Mesendoderm (in vitro differentiated cells): ENCODE measurements at regions not wholly inside any gene's neighbourhood (a gene's known extent, or its start where the extent isn't known, plus 50 kb on each side); places are given as distances from the start of the nearest gene placed in this dataset.
A peak's percentile ranks its signal among the peaks of the same experiment; 100 is the strongest.

Source experiments
- DNase-seq: peaks from one replicate; pipeline ENCODE4 v3.0.0; 2013
- H2AK5ac ChIP-seq: 2 replicates; pipeline ENCODE4 v1.6.1; 2013; ENCODE audit warnings: low read length, inconsistent platforms
- H2BK120ac ChIP-seq: 2 replicates; pipeline ENCODE4 v1.6.1; 2013; ENCODE audit warnings: low read depth, mild to moderate bottlenecking, low read length, moderate library complexity, mixed read lengths
- H2BK15ac ChIP-seq: replicated peaks from 2 replicates; pipeline ENCODE4 v1.6.1; 2013; ENCODE audit warnings: low read depth, mild to moderate bottlenecking, moderate library complexity
- H2BK5ac ChIP-seq: 2 replicates; pipeline ENCODE4 v1.6.1; 2013; ENCODE audit warnings: low read length, inconsistent platforms
- H3K18ac ChIP-seq: 2 replicates; pipeline ENCODE4 v1.6.1; 2013; ENCODE audit warnings: mild to moderate bottlenecking, low read length, mixed read lengths
- H3K23ac ChIP-seq: one replicate; pipeline ENCODE4 v1.6.1; 2013; ENCODE audit warnings: low read length
- H3K27ac ChIP-seq: 2 replicates; pipeline ENCODE4 v1.5.1; 2013; ENCODE audit warnings: low read depth, mild to moderate bottlenecking, inconsistent platforms, low read length, moderate library complexity
- H3K27me3 ChIP-seq: 2 replicates; pipeline ENCODE4 v1.6.1; 2013; ENCODE audit warnings: low read length, control low read depth, mild to moderate bottlenecking, inconsistent platforms; ENCODE audit not compliant: insufficient read depth, poor library complexity
- H3K36me3 ChIP-seq: 2 replicates; pipeline ENCODE4 v1.6.1; 2013; ENCODE audit warnings: low read length, inconsistent platforms; ENCODE audit not compliant: control insufficient read depth, insufficient read depth
- H3K4ac ChIP-seq: one replicate; pipeline ENCODE4 v1.6.1; 2013; ENCODE audit warnings: low read depth, mild to moderate bottlenecking, low read length, moderate library complexity
- H3K4me1 ChIP-seq: 2 replicates; pipeline ENCODE4 v1.6.1; 2013; ENCODE audit warnings: low read depth, low read length, inconsistent platforms; ENCODE audit not compliant: control insufficient read depth
- H3K4me2 ChIP-seq: 2 replicates; pipeline ENCODE4 v1.6.1; 2013; ENCODE audit warnings: low read length
- H3K4me3 ChIP-seq: 2 replicates; pipeline ENCODE4 v1.5.1; 2013; ENCODE audit warnings: mild to moderate bottlenecking, low read length
- H3K56ac ChIP-seq: one replicate; pipeline ENCODE4 v1.6.1; 2013; ENCODE audit warnings: low read length
- H3K79me1 ChIP-seq: 2 replicates; pipeline ENCODE4 v1.6.1; 2013; ENCODE audit warnings: low read length, inconsistent platforms
- H3K79me2 ChIP-seq: 2 replicates; pipeline ENCODE4 v1.6.1; 2013; ENCODE audit warnings: mild to moderate bottlenecking, low read length; ENCODE audit not compliant: control insufficient read depth, insufficient read depth
- H3K9ac ChIP-seq: 2 replicates; pipeline ENCODE4 v1.6.1; 2013; ENCODE audit warnings: low read length, inconsistent platforms
- H4K5ac ChIP-seq: one replicate; pipeline ENCODE4 v1.6.1; 2013; ENCODE audit warnings: low read length
- H4K8ac ChIP-seq: one replicate; pipeline ENCODE4 v1.6.1; 2013; ENCODE audit warnings: low read depth, mild to moderate bottlenecking, control low read depth, low read length, moderate library complexity
- WGBS: extraction: QIAGEN DNeasy Blood & Tissue Kit; methylation state at CpG from one replicate; pipeline ENCODE4 v1.1.7; 2013; ENCODE audit warnings: low lambda C conversion rate, missing lambda C conversion rate; ENCODE audit not compliant: insufficient coverage; ENCODE audit errors: extremely low coverage; 5-methylcytosine and 5-hydroxymethylcytosine counted together

GRCh38 chr21:28794371-28794851 is 198.3 kb downstream of the LTN1 start:
- no peak overlapping the region for H2AK5ac ChIP-seq
- no peaks in the 10 kb centered on the region for H3K79me1 ChIP-seq
- DNase-seq: no peak
- no peak overlapping the region for H3K18ac ChIP-seq
- no peak overlapping the region for H4K5ac ChIP-seq
- WGBS: no CpG with 5 or more reads among the region's 2 CpGs
- H3K79me2 ChIP-seq: no peaks in the 10 kb centered on the region
- H3K27ac ChIP-seq: no peak overlapping the region
- H3K4me1 ChIP-seq: no peaks in the 10 kb centered on the region
- no peaks in the 10 kb centered on the region for H3K27me3 ChIP-seq
- no peak overlapping the region for H2BK15ac ChIP-seq
- no peak overlapping the region for H3K4ac ChIP-seq
- H3K4me2 ChIP-seq: no peak overlapping the region
- no peaks in the 10 kb centered on the region for H3K36me3 ChIP-seq
- no peak overlapping the region for H3K9ac ChIP-seq
- H3K4me3 ChIP-seq: no peak overlapping the region
- no peak overlapping the region for H3K56ac ChIP-seq
- H2BK5ac ChIP-seq: no peak overlapping the region
- H3K23ac ChIP-seq: no peak overlapping the region
- H2BK120ac ChIP-seq: no peak overlapping the region
- H4K8ac ChIP-seq: no peak overlapping the region

GRCh38 chr21:28793043-28793442 is 199.6 kb downstream of the LTN1 start:
- no peaks in the 10 kb centered on the region for H3K4me1 ChIP-seq
- no peak overlapping the region for H3K23ac ChIP-seq
- H2BK5ac ChIP-seq: no peak overlapping the region
- no peak overlapping the region for H4K8ac ChIP-seq
- no peak overlapping the region for H3K56ac ChIP-seq
- H3K18ac ChIP-seq: no peak overlapping the region
- H3K4me3 ChIP-seq: no peak overlapping the region
- no peak overlapping the region for H2BK120ac ChIP-seq
- H3K79me2 ChIP-seq: no peaks in the 10 kb centered on the region
- H4K5ac ChIP-seq: no peak overlapping the region
- no peak overlapping the region for H3K27ac ChIP-seq
- H3K79me1 ChIP-seq: no peaks in the 10 kb centered on the region
- no peak overlapping the region for H3K4ac ChIP-seq
- WGBS: no CpG with 5 or more reads among the region's 2 CpGs
- no peaks in the 10 kb centered on the region for H3K36me3 ChIP-seq
- H3K27me3 ChIP-seq: no peaks in the 10 kb centered on the region
- H3K4me2 ChIP-seq: no peak overlapping the region
- no peak overlapping the region for H3K9ac ChIP-seq
- DNase-seq: peak; percentile 45
- H2AK5ac ChIP-seq: no peak overlapping the region
- no peak overlapping the region for H2BK15ac ChIP-seq

GRCh38 chr21:28791595-28792282 is 200.9 kb downstream of the LTN1 start:
- no peak overlapping the region for H2BK120ac ChIP-seq
- WGBS: no CpG with 5 or more reads among the region's 4 CpGs
- H3K23ac ChIP-seq: no peak overlapping the region
- H3K27ac ChIP-seq: no peak overlapping the region
- no peak overlapping the region for H4K5ac ChIP-seq
- H2AK5ac ChIP-seq: no peak overlapping the region
- H3K4me1 ChIP-seq: no peaks in the 10 kb centered on the region
- H3K4ac ChIP-seq: no peak overlapping the region
- H4K8ac ChIP-seq: no peak overlapping the region
- no peak overlapping the region for H3K4me2 ChIP-seq
- H3K4me3 ChIP-seq: no peak overlapping the region
- no peaks in the 10 kb centered on the region for H3K27me3 ChIP-seq
- H3K79me2 ChIP-seq: no peaks in the 10 kb centered on the region
- no peak overlapping the region for H3K56ac ChIP-seq
- no peaks in the 10 kb centered on the region for H3K36me3 ChIP-seq
- H3K9ac ChIP-seq: no peak overlapping the region
- H2BK5ac ChIP-seq: no peak overlapping the region
- no peak overlapping the region for H3K18ac ChIP-seq
- H2BK15ac ChIP-seq: no peak overlapping the region
- peak; percentile 5 for DNase-seq
- H3K79me1 ChIP-seq: no peaks in the 10 kb centered on the region

GRCh38 chr21:28790335-28790734 is 202.3 kb downstream of the LTN1 start:
- no peak overlapping the region for H4K5ac ChIP-seq
- H2BK5ac ChIP-seq: no peak overlapping the region
- H3K27me3 ChIP-seq: no peaks in the 10 kb centered on the region
- H3K4ac ChIP-seq: no peak overlapping the region
- no peak overlapping the region for H3K23ac ChIP-seq
- H4K8ac ChIP-seq: no peak overlapping the region
- H2BK15ac ChIP-seq: no peak overlapping the region
- H3K9ac ChIP-seq: no peak overlapping the region
- H3K27ac ChIP-seq: no peak overlapping the region
- no peak overlapping the region for H2BK120ac ChIP-seq
- H3K4me1 ChIP-seq: no peaks in the 10 kb centered on the region
- WGBS: no CpG with 5 or more reads among the region's 3 CpGs
- no peak overlapping the region for H3K4me3 ChIP-seq
- no peak overlapping the region for H3K4me2 ChIP-seq
- no peak overlapping the region for H2AK5ac ChIP-seq
- no peaks in the 10 kb centered on the region for H3K79me2 ChIP-seq
- no peak overlapping the region for H3K56ac ChIP-seq
- no peaks in the 10 kb centered on the region for H3K79me1 ChIP-seq
- peak; percentile 4 for DNase-seq
- no peak overlapping the region for H3K18ac ChIP-seq
- no peaks in the 10 kb centered on the region for H3K36me3 ChIP-seq

GRCh38 chr21:28789523-28789922 is 203.2 kb downstream of the LTN1 start:
- no peak overlapping the region for H2BK120ac ChIP-seq
- H3K18ac ChIP-seq: no peak overlapping the region
- H3K23ac ChIP-seq: no peak overlapping the region
- no peaks in the 10 kb centered on the region for H3K79me2 ChIP-seq
- H3K9ac ChIP-seq: no peak overlapping the region
- no peaks in the 10 kb centered on the region for H3K79me1 ChIP-seq
- H4K5ac ChIP-seq: no peak overlapping the region
- no CpG with 5 or more reads among the region's 3 CpGs for WGBS
- H3K4me1 ChIP-seq: no peaks in the 10 kb centered on the region
- DNase-seq: no peak
- no peak overlapping the region for H3K4me3 ChIP-seq
- no peak overlapping the region for H2BK15ac ChIP-seq
- H3K36me3 ChIP-seq: no peaks in the 10 kb centered on the region
- H3K4me2 ChIP-seq: no peak overlapping the region
- H2AK5ac ChIP-seq: no peak overlapping the region
- H3K4ac ChIP-seq: no peak overlapping the region
- H3K27me3 ChIP-seq: no peaks in the 10 kb centered on the region
- no peak overlapping the region for H3K56ac ChIP-seq
- no peak overlapping the region for H3K27ac ChIP-seq
- H4K8ac ChIP-seq: no peak overlapping the region
- no peak overlapping the region for H2BK5ac ChIP-seq

- Histone ChIP-seq H3K4me2 (no peak overlapping the region), H4K8ac (no peak overlapping the region), H2BK5ac (no peak overlapping the region), H3K27ac (no peak overlapping the region), H4K5ac (no peak overlapping the region), H2BK15ac (no peak overlapping the region), H2AK5ac (no peak overlapping the region), H3K4me1 (no peaks in the 10 kb centered on the region), H3K23ac (no peak overlapping the region), H3K79me2 (no peaks in the 10 kb centered on the region), H3K4me3 (no peak overlapping the region), H2BK120ac (no peak overlapping the region), H3K4ac (no peak overlapping the region), H3K36me3 (no peaks in the 10 kb centered on the region), H3K56ac (no peak overlapping the region), H3K9ac (no peak overlapping the region), H3K18ac (no peak overlapping the region), H3K27me3 (no peaks in the 10 kb centered on the region), H3K79me1 (no peaks in the 10 kb centered on the region)
- no peak for DNase-seq
- WGBS: no CpG with 5 or more reads among the region's 6 CpGs
Observed at GRCh38 chr21:28788030-28788429, 204.6 kb downstream of the LTN1 start.
